GM18909 (cell line): ENCODE measurements at regions not wholly inside any gene's neighbourhood (a gene's known extent, or its start where the extent isn't known, plus 50 kb on each side); places are given as distances from the start of the nearest gene placed in this dataset.

Source experiments
- ATAC-seq: cut with Tn5 transposase; IDR thresholded peaks from one replicate; pipeline ENCODE4 v1.9.1; 2021; ENCODE audit warnings: mild to moderate bottlenecking; ENCODE audit not compliant: unreplicated experiment, poor library complexity

GRCh38 chr13:22320991-22321390 is 650.1 kb downstream of the FGF9 start:
- ATAC-seq = no peak

GRCh38 chr13:22325761-22326160 is 654.9 kb downstream of the FGF9 start:
- no peak for ATAC-seq

- no peak for ATAC-seq
Measured at GRCh38 chr13:22332416-22332815, 661.5 kb downstream of the FGF9 start.

GRCh38 chr13:22336460-22336859 is 665.6 kb downstream of the FGF9 start:
- no peak for ATAC-seq

- ATAC-seq = no peak
Measured at GRCh38 chr13:22357132-22357531, 686.3 kb downstream of the FGF9 start.

GRCh38 chr13:22369090-22369489 is 698.2 kb downstream of the FGF9 start:
- ATAC-seq = no peak

GRCh38 chr13:22369840-22370239 is 699.0 kb downstream of the FGF9 start:
- ATAC-seq = no peak

GRCh38 chr13:22372261-22372660 is 701.4 kb downstream of the FGF9 start:
- no peak for ATAC-seq

GRCh38 chr13:22375151-22375550 is 704.3 kb downstream of the FGF9 start:
- no peak for ATAC-seq

GRCh38 chr13:22387899-22388298 is 717.0 kb downstream of the FGF9 start:
- ATAC-seq = no peak

GRCh38 chr13:22399801-22400420 is 729.0 kb downstream of the FGF9 start:
- no peak for ATAC-seq

- ATAC-seq = no peak
Measured at GRCh38 chr13:22402682-22403081, 731.8 kb downstream of the FGF9 start.

GRCh38 chr13:22403144-22403543 is 732.3 kb downstream of the FGF9 start:
- no peak for ATAC-seq

GRCh38 chr13:22405891-22406290 is 735.0 kb downstream of the FGF9 start:
- ATAC-seq = no peak

- no peak for ATAC-seq
Measured at GRCh38 chr13:22412452-22412851, 741.6 kb downstream of the FGF9 start.

- ATAC-seq = no peak
Measured at GRCh38 chr13:22422023-22422422, 751.1 kb downstream of the FGF9 start.

GRCh38 chr13:22422712-22423111 is 751.8 kb downstream of the FGF9 start:
- no peak for ATAC-seq

GRCh38 chr13:22423261-22423660 is 752.4 kb downstream of the FGF9 start:
- no peak for ATAC-seq

GRCh38 chr13:22425087-22425486 is 754.2 kb downstream of the FGF9 start:
- ATAC-seq = no peak

GRCh38 chr13:22427066-22427465 is 753.7 kb upstream of the SGCG start:
- no peak for ATAC-seq

- no peak for ATAC-seq
Measured at GRCh38 chr13:22427783-22428182, 753.0 kb upstream of the SGCG start.

GRCh38 chr13:22428188-22428828 is 752.5 kb upstream of the SGCG start:
- ATAC-seq = no peak
